Type B pancreatic cell (in vitro differentiated cells): ENCODE measurements at regions not wholly inside any gene's neighbourhood (a gene's known extent, or its start where the extent isn't known, plus 50 kb on each side); places are given as distances from the start of the nearest gene placed in this dataset.

Source experiments
- DNase-seq: peaks from one replicate; pipeline ENCODE4 v3.0.0; 2021; ENCODE audit warnings: mixed read lengths; ENCODE audit not compliant: unreplicated experiment; ENCODE audit errors: extremely low spot score
- H3K27ac Mint-ChIP-seq: 2 replicates; pipeline ENCODE4 v1.8.0; 2021; ENCODE audit warnings: mild to moderate bottlenecking, mixed read lengths
- H3K27me3 Mint-ChIP-seq: 2 replicates; pipeline ENCODE4 v1.8.0; 2021; ENCODE audit warnings: mixed read lengths
- H3K36me3 Mint-ChIP-seq: 2 replicates; pipeline ENCODE4 v1.8.0; 2021; ENCODE audit warnings: mixed read lengths
- H3K4me1 Mint-ChIP-seq: one replicate; pipeline ENCODE4 v1.8.0; 2021; ENCODE audit warnings: mixed read lengths; ENCODE audit not compliant: unreplicated experiment
- H3K4me3 Mint-ChIP-seq: 2 replicates; pipeline ENCODE4 v1.8.0; 2021; ENCODE audit warnings: mild to moderate bottlenecking, mixed read lengths
- H3K9me3 Mint-ChIP-seq: 2 replicates; pipeline ENCODE4 v1.8.0; 2021; ENCODE audit warnings: mixed read lengths
- TF ChIP-seq, protein P1 (sequence below): fragments of 200-600 bp; sonication (generic); conservative IDR thresholded peaks from 2 replicates; pipeline ENCODE4 v1.5.0; 2021; ENCODE audit warnings: antibody characterized with exemption, mild to moderate bottlenecking

DNA sequence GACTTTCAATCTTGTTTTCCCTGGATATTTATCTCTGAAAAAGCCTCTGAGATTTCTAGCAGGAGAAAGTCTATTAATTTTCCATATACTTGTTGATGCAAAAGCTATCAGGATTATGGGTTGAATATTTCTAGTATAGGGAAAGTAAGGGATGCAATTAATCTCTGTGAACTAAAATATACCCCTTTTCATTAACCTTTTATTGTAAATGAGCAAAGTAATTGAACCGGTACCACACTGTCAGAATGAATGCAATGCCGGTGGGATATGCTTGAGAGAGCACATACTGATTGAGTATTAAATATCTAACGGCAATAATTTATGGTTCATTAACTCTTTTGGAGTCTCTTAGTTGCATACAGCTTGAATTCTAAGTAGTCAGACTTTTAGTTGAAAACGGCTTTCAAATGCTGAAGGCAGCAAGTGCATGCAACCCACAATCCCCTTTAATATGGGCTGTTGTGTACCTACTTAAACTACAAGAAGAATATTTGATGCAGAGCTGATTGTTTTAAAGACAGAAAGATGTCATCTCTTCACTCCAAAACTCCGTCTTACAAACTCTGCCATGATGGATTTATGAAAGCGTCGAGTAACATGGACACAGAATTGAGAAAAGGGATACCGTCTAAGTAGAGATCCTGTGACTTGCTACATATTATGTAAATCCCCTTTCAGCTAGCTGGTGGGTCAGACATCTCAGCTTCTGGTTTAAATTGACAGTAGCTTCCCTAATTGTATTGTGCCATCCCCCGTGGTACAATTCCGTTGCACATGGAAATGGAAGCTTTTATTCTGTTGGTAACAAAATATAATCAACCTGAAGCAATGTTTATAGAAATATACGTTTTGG lies 141.3 kb upstream of the CDH8 start:
- no peak overlapping the region for H3K27ac Mint-ChIP-seq
- no peaks in the 10 kb centered on the region for H3K9me3 Mint-ChIP-seq
- no peaks in the 10 kb centered on the region for H3K4me1 Mint-ChIP-seq
- TF ChIP-seq, protein P1, sequence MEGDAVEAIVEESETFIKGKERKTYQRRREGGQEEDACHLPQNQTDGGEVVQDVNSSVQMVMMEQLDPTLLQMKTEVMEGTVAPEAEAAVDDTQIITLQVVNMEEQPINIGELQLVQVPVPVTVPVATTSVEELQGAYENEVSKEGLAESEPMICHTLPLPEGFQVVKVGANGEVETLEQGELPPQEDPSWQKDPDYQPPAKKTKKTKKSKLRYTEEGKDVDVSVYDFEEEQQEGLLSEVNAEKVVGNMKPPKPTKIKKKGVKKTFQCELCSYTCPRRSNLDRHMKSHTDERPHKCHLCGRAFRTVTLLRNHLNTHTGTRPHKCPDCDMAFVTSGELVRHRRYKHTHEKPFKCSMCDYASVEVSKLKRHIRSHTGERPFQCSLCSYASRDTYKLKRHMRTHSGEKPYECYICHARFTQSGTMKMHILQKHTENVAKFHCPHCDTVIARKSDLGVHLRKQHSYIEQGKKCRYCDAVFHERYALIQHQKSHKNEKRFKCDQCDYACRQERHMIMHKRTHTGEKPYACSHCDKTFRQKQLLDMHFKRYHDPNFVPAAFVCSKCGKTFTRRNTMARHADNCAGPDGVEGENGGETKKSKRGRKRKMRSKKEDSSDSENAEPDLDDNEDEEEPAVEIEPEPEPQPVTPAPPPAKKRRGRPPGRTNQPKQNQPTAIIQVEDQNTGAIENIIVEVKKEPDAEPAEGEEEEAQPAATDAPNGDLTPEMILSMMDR, result no peak
- DNase-seq, result no peak
- peaks cover 3% of the 10 kb centered on the region for H3K27me3 Mint-ChIP-seq
- no peaks in the 10 kb centered on the region for H3K36me3 Mint-ChIP-seq
- no peak overlapping the region for H3K4me3 Mint-ChIP-seq

GRCh38 chr16:62170642-62171041 lies 134.4 kb upstream of the CDH8 start:
- Mint-ChIP-seq H3K4me3 (no peak overlapping the region), H3K36me3 (no peaks in the 10 kb centered on the region), H3K4me1 (no peaks in the 10 kb centered on the region)

GRCh38 chr16:62167551-62167950 lies 131.3 kb upstream of the CDH8 start:
- H3K27me3 Mint-ChIP-seq, result no peaks in the 10 kb centered on the region
- TF ChIP-seq, protein P1, result no peak
- H3K9me3 Mint-ChIP-seq, result no peaks in the 10 kb centered on the region
- H3K36me3 Mint-ChIP-seq, result no peaks in the 10 kb centered on the region
- DNase-seq, result no peak
- no peaks in the 10 kb centered on the region for H3K4me1 Mint-ChIP-seq
- H3K4me3 Mint-ChIP-seq, result no peak overlapping the region
- H3K27ac Mint-ChIP-seq, result no peak overlapping the region

More at GRCh38 chr16:62170642-62171041, 134.4 kb upstream of the CDH8 start:
- Mint-ChIP-seq H3K9me3 (no peaks in the 10 kb centered on the region), H3K27ac (no peak overlapping the region), H3K27me3 (no peaks in the 10 kb centered on the region)
- TF ChIP-seq, protein P1, result no peak
- no peak for DNase-seq

DNA sequence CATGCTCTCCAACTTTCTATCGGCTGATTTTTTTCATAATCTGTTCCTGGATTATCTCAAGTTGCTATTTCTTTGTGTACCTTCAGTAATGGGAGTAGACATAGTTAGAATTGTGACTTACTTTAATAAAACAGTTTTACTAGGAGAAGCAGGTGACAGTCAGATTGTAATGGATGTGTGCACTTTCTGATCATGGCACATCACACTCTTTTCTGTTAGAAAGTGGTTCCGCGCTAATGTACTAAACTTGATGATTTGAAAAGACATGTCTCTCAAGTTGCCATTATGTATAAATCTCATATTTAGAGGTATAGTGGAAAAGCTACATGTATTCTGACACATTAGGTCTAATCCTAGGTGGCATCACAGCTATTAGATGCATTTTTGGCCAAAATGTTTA lies 121.3 kb upstream of the CDH8 start:
- Mint-ChIP-seq H3K27me3 (no peaks in the 10 kb centered on the region), H3K4me3 (no peak overlapping the region), H3K9me3 (no peaks in the 10 kb centered on the region), H3K4me1 (no peaks in the 10 kb centered on the region), H3K36me3 (no peaks in the 10 kb centered on the region), H3K27ac (no peak overlapping the region)
- DNase-seq, result no peak
- TF ChIP-seq, protein P1, result no peak

GRCh38 chr16:62156971-62157370 lies 120.7 kb upstream of the CDH8 start:
- TF ChIP-seq, protein P1, result no peak
- Mint-ChIP-seq H3K36me3 (no peaks in the 10 kb centered on the region), H3K9me3 (no peaks in the 10 kb centered on the region), H3K27ac (no peak overlapping the region), H3K27me3 (no peaks in the 10 kb centered on the region), H3K4me3 (no peak overlapping the region), H3K4me1 (no peaks in the 10 kb centered on the region)
- DNase-seq, result no peak
